SU-DHL-6 (cell line): ENCODE measurements at regions not wholly inside any gene's neighbourhood (a gene's known extent, or its start where the extent isn't known, plus 50 kb on each side); places are given as distances from the start of the nearest gene placed in this dataset.

Source experiments
- H2AFZ ChIP-seq: fragments of 200-600 bp; sonication (generic); 2 replicates; pipeline ENCODE4 v1.6.1; 2014; ENCODE audit warnings: low read depth, mild to moderate bottlenecking, moderate library complexity, mixed read lengths, antibody characterized with exemption, low read length; ENCODE audit not compliant: severe bottlenecking
- H3F3A ChIP-seq: fragments of 200-600 bp; shearing (Covaris generic); 2 replicates; pipeline ENCODE4 v1.6.0; 2016; ENCODE audit warnings: antibody characterized with exemption, mild to moderate bottlenecking; ENCODE audit not compliant: insufficient read depth
- H3K27ac ChIP-seq: fragments of 200-600 bp; sonication (generic); 2 replicates; pipeline ENCODE4 v1.5.1; 2016; ENCODE audit warnings: low read depth, mild to moderate bottlenecking, low read length, moderate library complexity, mixed read lengths
- H3K27me3 ChIP-seq: fragments of 200-600 bp; sonication (generic), shearing (Covaris generic); 2 replicates; pipeline ENCODE4 v1.6.0; 2014; ENCODE audit warnings: mild to moderate bottlenecking, low read length
- H3K36me3 ChIP-seq: fragments of 200-600 bp; sonication (generic); 2 replicates; pipeline ENCODE4 v1.6.1; 2014; ENCODE audit warnings: mild to moderate bottlenecking, low read length, mixed read lengths
- H3K4me2 ChIP-seq: fragments of 300-600, 200-600 bp; shearing (Covaris generic), sonication (generic); 2 replicates; pipeline ENCODE4 v1.6.0; 2014; ENCODE audit warnings: low read length, low read depth, mild to moderate bottlenecking; ENCODE audit not compliant: poor library complexity, severe bottlenecking
- H3K4me3 ChIP-seq: fragments of 200-600 bp; sonication (generic); 2 replicates; pipeline ENCODE4 v1.5.1; 2014; ENCODE audit warnings: antibody characterized with exemption, low read length, mild to moderate bottlenecking, mixed read lengths; ENCODE audit not compliant: insufficient read depth, poor library complexity, severe bottlenecking
- H3K79me2 ChIP-seq: fragments of 200-600 bp; sonication (generic); 2 replicates; pipeline ENCODE4 v1.6.1; 2014; ENCODE audit warnings: mild to moderate bottlenecking, low read length, moderate library complexity; ENCODE audit not compliant: insufficient read depth
- H3K9ac ChIP-seq: fragments of 200-600 bp; sonication (generic); 2 replicates; pipeline ENCODE4 v1.7.0; 2014; ENCODE audit warnings: mild to moderate bottlenecking, low read length
- H3K9me2 ChIP-seq: fragments of 200-600 bp; sonication (generic); replicated peaks from 2 replicates; pipeline ENCODE4 v1.6.1; 2014; ENCODE audit warnings: low read length; ENCODE audit not compliant: insufficient read depth
- H3K9me3 ChIP-seq: fragments of 200-600 bp; sonication (generic); 2 replicates; pipeline ENCODE4 v1.6.1; 2014; ENCODE audit warnings: low read length, mixed read lengths; ENCODE audit not compliant: insufficient read depth
- H4K20me1 ChIP-seq: fragments of 200-600 bp; sonication (generic); 2 replicates; pipeline ENCODE4 v1.6.1; 2014; ENCODE audit warnings: low read depth, mild to moderate bottlenecking, antibody characterized with exemption, low read length, moderate library complexity, mixed read lengths
- CTCF ChIP-seq: fragments of 200-600 bp; sonication (generic); IDR thresholded peaks from one replicate; pipeline ENCODE4 v1.5.1; 2017; ENCODE audit warnings: antibody characterized with exemption, mild to moderate bottlenecking, low read length, moderate library complexity; ENCODE audit not compliant: insufficient read depth, poor library complexity, severe bottlenecking
- EZH2phosphoT487 ChIP-seq: fragments of 200-600 bp; sonication (generic), shearing (Covaris generic); conservative IDR thresholded peaks from 2 replicates; pipeline ENCODE4 v1.6.1; 2018; ENCODE audit warnings: mild to moderate bottlenecking, antibody characterized with exemption, low read length, moderate library complexity, mixed read lengths

DNA sequence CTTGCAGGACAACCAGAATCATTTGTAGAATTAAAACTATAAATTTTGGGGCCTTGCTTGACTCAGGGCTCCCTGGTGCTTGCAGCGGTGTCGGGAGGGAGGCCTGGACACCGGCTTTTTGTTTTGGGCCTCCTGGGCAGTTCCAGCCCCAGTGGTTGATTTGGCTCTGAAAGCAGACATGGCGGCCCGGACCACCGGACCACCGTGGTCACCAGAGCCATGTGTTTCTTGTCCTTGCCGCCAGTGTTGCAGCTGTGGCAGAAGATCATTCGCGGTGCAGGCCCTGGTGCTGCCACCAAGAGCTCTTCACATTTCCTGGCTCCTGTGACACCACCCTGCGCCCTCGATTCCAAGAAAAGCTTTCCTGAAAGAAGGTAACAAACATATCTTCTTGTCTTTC, 484.8 kb downstream of the BRINP3 start:
- H3K9me2 ChIP-seq = no peaks in the 10 kb centered on the region
- H3K36me3 ChIP-seq = no peaks in the 10 kb centered on the region; the same call in 1 of the 2 replicates
- TF ChIP-seq CTCF = no peak
- no peak for TF ChIP-seq EZH2phosphoT487
- no peaks in the 10 kb centered on the region for H4K20me1 ChIP-seq
- no peak overlapping the region for H3K27ac ChIP-seq
- peaks cover 13% of the 10 kb centered on the region; the same call in 1 of the 2 replicates for H3K9me3 ChIP-seq
- H3K79me2 ChIP-seq = no peaks in the 10 kb centered on the region
- H3K27me3 ChIP-seq = no peaks in the 10 kb centered on the region
- H3K9ac ChIP-seq = no peak overlapping the region
- H3K4me3 ChIP-seq = no peak overlapping the region
- no peak overlapping the region for H3K4me2 ChIP-seq
- no peak overlapping the region for H2AFZ ChIP-seq
- no peaks in the 10 kb centered on the region for H3F3A ChIP-seq

- no peak overlapping the region for H3K4me3 ChIP-seq
- no peak overlapping the region for H3K9ac ChIP-seq
- H3K9me2 ChIP-seq = no peaks in the 10 kb centered on the region
- H3K27me3 ChIP-seq = no peaks in the 10 kb centered on the region
- H4K20me1 ChIP-seq = no peaks in the 10 kb centered on the region
- no peaks in the 10 kb centered on the region for H3K79me2 ChIP-seq
- no peaks in the 10 kb centered on the region for H3K9me3 ChIP-seq
- H3K27ac ChIP-seq = no peak overlapping the region
- peak overlapping the region; percentile 84 for H2AFZ ChIP-seq
- TF ChIP-seq CTCF (no peak), EZH2phosphoT487 (no peak)
- peak overlapping the region; percentile 22 for H3K4me2 ChIP-seq
- H3K36me3 ChIP-seq = no peaks in the 10 kb centered on the region
- no peaks in the 10 kb centered on the region for H3F3A ChIP-seq
These were observed 477.2 kb downstream of the BRINP3 start for GRCh38 chr1:190000365-190000872.

GRCh38 chr1:190001187-190001586, 476.5 kb downstream of the BRINP3 start:
- no peaks in the 10 kb centered on the region for H3K9me3 ChIP-seq
- H3K27ac ChIP-seq = no peak overlapping the region
- no peaks in the 10 kb centered on the region for H3K27me3 ChIP-seq
- no peaks in the 10 kb centered on the region for H3K36me3 ChIP-seq
- peak overlapping the region; percentile 64 for H2AFZ ChIP-seq
- no peak overlapping the region for H3K4me3 ChIP-seq
- H3K9ac ChIP-seq = no peak overlapping the region
- TF ChIP-seq CTCF (no peak), EZH2phosphoT487 (no peak)
- H4K20me1 ChIP-seq = no peaks in the 10 kb centered on the region
- H3F3A ChIP-seq = no peaks in the 10 kb centered on the region
- H3K9me2 ChIP-seq = no peaks in the 10 kb centered on the region
- H3K4me2 ChIP-seq = no peak overlapping the region
- H3K79me2 ChIP-seq = no peaks in the 10 kb centered on the region
